ENCODE measurements at regions not wholly inside any gene's neighbourhood (a gene's known extent, or its start where the extent isn't known, plus 50 kb on each side); places are given as distances from the start of the nearest gene placed in this dataset.

DNA sequence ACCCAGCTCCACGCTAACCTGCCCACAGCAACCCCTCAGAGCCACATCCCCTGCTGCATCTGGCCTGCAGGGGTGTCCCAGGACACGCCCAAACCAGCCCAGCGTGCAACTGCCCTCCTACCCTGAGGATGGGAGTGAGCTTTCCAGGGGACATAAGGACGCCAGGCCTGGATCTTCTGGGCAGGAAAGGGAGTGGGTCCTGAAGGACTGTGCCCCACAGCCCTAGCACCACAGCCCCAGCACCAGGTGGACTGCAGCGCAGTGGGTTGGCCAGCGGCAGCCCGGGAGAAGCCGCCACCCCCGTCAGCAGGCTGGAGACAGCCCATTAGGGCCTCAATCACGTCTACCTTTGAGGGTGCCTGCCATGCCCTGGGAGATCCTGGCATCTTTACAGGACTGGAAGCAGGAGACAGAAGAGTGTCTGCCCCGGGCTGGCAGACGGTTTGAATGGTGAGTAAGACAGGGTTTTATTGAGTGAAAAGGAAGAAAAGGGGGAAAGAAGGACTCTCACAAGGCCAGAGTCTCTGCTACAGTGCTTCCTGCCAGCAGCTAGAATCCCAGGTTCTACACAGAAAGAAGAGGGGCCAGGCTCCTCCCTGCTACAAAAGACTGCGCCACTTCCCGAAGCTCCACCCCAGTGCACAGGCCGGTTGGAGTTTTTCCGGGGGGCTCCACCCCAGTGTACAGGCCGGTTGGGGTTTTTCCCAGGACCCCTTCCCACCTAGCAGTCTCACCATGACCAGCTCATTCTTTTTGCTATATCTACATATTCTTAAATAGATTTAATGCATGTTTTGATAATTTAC, 69.8 kb upstream of the KCTD7 start:
- TF ChIP-seq, protein P1, sequence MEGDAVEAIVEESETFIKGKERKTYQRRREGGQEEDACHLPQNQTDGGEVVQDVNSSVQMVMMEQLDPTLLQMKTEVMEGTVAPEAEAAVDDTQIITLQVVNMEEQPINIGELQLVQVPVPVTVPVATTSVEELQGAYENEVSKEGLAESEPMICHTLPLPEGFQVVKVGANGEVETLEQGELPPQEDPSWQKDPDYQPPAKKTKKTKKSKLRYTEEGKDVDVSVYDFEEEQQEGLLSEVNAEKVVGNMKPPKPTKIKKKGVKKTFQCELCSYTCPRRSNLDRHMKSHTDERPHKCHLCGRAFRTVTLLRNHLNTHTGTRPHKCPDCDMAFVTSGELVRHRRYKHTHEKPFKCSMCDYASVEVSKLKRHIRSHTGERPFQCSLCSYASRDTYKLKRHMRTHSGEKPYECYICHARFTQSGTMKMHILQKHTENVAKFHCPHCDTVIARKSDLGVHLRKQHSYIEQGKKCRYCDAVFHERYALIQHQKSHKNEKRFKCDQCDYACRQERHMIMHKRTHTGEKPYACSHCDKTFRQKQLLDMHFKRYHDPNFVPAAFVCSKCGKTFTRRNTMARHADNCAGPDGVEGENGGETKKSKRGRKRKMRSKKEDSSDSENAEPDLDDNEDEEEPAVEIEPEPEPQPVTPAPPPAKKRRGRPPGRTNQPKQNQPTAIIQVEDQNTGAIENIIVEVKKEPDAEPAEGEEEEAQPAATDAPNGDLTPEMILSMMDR (conservative IDR thresholded peaks at IDR 0.05) = no peak
- TF ChIP-seq EZH2 (IDR thresholded peaks at IDR 0.05; ENCODE audit: low read depth) = no peak
